SIG-M5 treated with dmso at 0.1 percent for 504 hours (cell line): ENCODE measurements at regions not wholly inside any gene's neighbourhood (a gene's known extent, or its start where the extent isn't known, plus 50 kb on each side); places are given as distances from the start of the nearest gene placed in this dataset.

Experiments used
- DNase-seq: peaks from one replicate; lab custom pipeline; 2025; ENCODE audit not compliant: unreplicated experiment; lab: John Stamatoyannopoulos, UW

DNA sequence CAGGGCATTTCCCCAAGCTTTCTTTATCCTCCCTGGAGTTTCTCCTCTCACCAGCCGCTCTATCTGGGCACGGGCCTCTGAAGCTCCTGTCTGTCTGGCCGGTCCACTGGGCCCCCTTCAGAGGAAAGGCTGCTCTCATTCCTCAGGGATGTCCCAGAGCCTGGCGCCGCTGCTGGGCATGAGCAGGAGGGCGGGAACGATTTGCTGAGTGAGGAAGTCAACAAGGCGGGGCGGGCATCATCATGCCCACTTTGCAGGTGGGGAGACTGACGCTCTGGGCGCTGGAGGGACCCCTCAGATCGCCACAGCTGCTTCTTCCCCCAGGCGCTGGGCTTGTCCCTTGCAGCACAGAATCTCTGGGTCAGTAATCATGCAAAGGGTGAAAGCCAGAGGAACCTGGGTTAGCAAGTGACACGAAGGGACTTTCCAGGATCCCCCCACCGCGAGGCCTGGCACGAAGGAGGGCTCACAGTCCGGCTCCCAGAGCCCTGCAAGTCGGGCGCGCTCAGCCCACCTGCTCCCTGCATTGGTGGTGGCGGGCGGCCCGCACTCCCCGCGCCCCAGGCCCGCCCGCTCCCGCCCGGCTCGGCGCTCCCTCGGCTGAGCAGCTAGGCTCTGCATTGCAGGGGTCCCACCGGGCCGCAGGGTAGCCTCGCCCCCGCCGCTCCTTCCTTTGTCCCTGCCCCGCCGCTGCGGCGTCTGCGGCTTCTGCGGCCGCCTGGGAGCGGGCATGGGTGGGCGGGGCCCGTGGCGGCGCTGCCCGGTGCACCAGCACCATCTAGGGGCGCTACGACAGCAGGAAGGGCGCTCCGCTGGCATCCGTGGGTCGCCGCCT is 157.8 kb downstream of the CYRIA start:
- DNase-seq, result no peak

DNA sequence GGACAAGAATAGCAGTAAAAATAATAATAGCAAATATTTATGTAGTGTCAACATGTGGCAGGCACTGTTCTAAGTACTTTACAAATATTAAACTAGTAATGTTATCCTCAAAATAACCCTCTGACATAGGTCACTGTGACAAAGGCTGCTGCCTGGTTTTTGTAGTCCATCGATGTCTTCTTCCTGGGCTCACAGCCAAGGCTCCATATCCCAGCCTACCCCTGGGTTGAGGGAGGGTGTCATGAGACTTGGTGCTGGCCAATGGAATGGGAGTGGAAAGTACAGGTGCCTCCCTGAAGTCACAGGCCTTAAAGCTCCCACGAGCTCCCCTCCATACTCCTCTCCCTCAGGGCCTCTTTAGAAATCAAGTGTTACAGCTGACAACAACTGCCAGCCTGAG is 159.3 kb downstream of the CYRIA start:
- no peak for DNase-seq

DNA sequence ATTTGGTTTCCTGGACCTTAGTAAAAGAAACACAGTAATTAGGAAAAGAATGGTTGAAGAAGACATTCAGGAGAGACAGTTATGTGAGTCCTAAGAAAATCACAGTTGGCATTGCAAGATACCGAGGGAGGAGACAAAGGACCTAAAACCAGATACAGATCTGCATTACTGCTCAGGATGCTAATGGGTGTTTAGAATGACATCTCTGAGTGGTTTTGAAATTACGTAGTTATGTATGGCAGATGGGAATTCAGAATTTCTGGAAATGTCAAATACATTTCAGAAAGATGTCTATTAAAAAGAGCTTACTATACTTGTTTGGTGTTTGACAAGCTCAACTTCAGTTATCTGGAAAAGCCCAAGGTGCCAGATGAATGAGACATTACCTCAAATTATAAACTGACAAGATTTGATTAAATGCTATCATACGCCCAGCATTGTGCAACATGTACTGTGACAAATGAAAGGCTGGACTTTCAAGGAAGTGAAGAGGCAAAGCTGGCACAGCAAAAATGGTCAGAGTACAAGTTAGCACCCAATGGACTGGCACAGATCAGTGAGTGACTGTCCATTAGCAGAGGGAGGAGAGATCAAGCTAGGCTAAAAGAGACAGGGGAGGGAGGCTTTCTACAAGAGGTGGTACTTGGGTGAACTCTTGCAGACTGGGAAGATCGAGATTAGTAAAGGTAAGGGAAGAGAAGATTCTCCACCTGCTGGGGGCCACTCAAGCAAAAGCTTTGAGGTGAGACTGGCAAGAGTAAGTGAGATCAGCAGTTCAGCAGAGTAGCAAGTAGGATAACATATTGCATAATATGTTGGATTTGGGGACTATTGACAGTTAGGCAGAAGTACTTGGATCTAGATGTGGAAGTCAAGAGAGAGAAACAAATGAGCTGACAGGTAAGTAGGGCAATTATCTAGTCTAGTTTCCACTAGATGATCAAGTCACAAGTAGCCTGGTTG is 168.9 kb downstream of the CYRIA start:
- DNase-seq, result no peak

DNA sequence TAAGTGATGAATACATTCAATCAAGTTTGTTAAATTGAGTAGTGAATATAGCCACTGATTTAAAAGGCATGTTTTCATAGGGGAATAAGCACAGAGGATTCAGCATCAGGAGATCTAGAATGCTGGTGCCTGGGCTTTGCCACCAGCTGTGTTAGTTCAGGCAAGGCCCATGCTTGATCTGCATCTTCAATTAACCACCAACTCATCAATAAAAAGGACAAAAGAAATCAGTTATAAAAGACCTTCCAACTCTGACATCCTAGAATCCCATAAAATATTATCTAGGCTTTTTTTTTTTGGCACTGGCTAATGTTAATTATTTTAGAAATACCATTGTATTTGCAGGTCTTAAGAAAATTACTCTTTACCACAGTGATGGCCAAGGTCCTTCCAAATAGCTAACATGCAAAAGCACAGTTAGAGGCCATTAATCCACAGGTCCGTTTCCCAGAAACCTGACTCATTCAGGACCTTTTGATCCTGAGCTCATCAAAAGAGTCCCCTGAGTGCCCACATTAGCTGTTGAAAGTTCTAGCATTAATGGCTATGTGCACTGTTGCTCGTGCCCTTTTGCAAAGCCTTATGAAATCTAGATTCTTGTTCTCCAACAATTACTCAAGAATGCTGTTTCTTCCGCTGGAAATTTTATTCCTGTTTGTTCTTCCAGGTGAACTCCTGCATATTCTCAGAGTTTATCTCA is 170.0 kb downstream of the CYRIA start:
- DNase-seq, result no peak

DNA sequence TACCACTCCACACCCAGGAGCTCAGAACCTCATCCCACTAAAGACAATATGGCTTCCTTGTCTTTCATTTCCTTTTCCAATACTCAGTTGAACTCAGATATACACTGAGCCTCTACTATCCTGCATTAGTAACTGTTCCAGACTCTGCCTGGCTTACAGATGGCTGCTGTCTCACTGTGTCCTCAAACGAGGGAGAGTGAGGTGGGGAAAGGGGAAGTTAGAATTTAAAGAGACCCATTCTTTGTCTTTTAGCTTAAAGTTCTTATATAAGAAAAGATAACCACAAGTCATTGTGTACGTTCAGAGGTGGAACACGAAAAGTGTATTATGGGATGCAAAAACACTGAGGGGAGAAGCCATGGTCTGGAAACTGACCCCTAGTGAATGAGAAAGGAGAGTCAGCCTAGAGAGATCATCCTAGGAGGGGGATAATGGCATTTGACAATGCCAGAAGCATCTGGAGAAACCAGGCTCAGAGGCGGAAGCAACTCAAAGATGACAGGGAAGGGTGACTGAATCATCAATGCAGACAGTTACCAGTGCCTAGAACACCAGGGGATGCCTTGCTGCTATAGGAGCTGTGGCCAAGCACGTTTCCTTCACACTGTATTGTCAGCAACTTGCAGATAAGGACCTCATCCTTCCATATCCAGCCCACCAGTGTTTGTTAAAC is 170.7 kb downstream of the CYRIA start:
- DNase-seq, result no peak

DNA sequence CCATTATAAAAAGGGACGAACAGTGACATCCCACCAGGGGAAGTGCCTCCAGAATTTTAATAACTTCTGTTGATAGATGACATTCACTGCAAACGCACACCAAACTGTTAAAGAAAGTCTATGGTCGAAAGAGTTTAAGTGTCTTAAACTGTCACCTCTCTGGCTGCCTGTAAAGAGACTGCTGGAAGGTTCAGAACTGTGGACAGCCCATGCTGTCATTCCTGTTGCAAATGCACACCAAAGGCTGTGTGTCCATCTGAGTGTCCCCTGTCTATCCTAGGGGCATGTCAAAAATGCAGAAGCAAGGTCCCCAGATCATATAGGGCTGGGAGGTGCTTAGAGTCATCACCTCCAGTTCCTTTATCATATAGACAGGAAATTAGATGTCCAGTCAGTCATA is 171.8 kb downstream of the CYRIA start:
- DNase-seq, result no peak

DNA sequence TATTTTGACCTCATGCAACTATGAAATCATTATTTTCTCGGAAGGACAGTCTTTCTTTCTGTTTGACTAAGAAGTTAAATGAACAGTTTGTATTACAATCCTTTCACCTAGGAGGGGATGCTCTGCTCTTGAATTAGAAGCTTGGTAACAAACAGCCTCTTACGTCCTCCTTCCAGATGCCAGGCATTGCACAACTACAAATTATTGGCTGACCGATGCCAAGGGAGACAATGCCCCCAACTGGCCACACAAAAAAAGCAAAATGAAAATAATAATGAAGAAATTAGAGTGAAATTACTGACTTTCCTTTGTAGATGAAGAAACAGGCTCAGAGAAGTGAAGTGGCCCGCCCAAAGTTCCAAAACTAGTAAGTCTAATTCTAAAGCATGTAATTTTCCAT is 177.9 kb downstream of the CYRIA start:
- DNase-seq, result peak; percentile 7

DNA sequence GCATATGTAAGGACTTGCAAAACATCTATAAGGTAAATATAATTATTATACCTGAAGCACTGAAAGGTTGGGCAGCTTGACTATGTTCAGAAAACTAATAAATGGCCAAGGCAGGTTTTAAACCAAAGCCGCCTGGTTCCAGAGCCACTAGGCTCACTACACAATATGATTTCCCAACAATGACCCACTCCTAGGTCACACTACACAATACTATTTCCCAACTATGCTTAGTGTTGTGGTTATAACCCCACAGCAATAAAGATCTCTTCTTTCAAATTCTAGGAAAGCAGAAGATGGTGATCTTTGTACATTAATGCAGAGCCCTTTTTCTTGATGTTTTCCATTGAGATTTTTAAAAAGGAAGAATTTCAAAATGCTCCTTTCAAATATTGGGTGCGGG is 180.4 kb downstream of the CYRIA start:
- DNase-seq, result no peak

DNA sequence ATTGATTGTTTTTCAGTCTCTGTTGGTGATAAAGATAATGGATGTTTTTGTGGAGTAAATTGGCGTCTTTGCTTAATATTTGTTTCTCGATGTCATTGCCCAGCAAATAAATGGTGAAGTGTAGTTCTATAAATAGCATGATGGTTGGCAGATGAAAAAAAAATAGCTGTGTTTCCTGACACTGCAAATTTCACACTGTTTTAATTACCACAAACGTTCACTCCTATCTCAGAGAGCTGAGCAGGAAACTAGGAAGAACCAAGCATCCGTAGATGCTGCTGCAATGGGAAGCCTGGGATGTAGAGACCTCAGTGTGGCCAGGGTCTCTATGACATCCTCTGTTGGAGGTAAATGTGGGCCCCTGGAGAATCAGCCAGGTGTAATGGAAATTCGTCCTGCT is 183.2 kb downstream of the CYRIA start:
- no peak for DNase-seq

DNA sequence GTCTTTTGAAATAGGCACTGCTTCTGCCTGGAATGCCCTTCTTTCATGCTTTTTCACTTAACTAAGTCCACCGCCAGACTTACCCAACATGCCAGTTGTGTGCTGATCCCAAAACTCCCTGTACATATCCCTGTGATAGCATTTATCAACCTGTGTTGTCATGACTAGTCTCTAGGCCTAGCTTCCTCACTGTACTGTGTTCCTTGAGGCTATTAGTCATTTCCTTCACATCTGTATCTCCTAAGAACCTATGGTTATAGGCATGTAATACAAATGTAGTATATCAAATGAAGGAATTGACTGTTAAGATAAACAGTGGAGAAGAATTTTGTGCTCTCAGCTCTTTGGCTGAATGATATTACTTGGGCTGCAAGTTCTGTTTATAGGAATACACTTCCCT is 184.3 kb downstream of the CYRIA start:
- no peak for DNase-seq

DNA sequence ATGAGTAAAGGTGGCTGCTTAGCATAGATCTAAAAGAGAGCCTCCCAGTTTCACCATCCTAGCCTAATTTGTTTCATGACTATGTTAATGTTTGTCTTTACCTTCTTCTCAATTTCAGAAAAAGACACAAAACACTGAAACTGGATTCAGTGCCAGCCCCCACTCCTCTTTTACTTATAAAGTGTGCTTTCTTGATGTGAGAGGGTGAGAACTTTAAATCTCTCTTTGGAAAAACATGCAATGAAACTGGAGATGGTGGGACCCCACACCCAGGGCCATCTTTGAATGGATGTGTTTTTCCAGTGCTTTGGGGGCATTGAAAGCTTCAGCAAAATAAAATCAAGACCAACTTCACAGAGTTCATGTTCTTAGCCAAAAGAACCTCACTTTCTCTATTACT is 185.9 kb downstream of the CYRIA start:
- DNase-seq, result no peak

DNA sequence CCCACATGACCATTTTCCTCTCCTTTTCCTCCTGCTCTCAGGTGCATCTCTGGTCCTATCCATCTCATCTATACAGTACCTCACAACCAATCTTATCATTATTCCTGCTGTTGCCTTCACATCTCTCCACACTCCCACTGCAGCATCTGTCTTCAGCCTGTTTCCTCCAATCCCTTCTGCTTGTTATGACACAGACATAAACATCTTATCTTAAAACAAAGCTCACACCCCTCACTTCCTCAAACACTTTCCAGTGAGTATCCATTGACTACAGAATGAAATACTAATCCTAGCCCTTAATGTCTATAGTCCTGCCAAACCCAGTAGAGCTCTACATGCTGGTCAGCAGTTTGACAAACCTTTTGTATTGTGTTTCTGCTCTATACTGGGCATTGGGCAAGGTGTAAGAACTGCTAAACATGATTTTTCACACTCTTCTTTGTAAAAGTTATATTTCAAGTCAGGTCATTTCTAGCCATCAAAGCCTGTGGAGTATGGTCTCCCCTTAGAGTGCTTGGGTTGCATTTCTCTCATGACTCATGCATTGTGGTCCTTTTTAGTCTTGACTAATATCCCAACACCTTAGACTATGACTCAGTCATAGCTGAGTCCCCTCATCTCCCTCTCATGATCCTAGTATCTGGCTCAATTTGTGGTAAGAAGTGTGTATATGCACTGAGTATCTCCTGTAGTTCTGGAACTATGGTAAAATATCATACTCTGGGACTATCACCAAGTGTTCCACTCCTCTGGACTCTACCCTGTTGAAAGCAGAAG is 187.0 kb downstream of the CYRIA start:
- DNase-seq, result no peak

DNA sequence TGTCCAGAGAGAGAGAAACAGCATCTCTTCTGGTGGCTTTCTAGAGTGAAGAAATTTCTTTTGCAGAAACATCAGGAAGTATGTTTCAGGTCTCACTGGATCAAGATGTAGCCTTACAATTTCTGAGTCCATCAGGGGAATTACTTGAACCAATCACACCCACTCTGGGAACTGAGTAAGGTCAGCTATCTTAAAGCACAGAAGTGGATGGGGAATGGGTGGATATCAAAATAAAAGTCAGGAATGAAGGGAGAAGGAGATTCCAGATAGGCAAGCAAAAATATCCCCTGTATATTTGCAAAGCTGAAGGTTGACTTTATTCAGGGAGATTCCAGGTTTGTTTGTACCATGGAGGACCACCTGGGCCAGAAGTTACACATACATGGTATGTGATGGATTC is 188.0 kb downstream of the CYRIA start:
- DNase-seq, result no peak

DNA sequence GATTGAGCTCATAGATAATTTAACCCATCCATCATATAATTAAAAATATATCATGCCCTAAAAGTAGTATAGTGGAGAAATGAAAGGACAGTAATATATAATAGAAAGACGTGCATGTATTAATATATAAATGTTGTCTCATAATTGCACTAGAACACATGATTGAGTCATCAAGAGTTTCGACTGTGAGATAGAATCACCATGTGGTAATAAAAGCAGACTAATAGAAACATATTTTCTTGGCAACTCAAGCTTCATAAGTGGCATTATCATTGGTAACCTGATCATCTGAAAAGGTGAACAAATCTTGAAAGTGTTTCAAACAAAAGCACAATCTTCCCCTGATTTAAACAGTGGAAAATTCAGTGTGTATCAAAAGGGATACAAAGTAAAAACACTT is 188.8 kb downstream of the CYRIA start:
- DNase-seq, result no peak

DNA sequence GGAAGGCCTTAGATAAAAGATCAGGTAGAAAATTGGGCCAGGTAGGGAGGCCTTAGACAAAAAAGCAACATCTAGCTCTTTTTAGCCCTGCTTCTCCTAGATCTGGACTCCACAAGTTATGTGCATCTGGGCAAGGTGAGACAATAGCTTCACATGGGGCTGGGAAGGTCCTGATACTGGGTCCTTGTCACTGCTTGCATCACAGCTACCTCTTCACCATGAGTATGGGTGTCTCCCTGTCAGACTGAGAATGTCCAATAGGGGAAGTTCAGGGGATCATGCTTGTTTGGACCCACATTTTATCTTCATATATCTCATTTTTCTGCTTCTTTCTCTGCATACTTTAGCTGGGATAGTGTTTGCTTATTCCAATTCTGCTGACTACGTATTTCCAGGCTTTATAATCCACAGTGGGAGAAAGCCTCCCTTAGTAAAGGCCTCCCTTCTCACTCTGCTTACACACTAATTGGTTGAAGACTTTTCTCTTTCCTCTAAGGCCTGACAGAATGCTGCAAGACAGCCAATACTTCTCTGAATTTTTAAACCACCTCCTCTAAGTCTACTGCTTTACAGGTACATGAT is 189.6 kb downstream of the CYRIA start:
- DNase-seq, result no peak

DNA sequence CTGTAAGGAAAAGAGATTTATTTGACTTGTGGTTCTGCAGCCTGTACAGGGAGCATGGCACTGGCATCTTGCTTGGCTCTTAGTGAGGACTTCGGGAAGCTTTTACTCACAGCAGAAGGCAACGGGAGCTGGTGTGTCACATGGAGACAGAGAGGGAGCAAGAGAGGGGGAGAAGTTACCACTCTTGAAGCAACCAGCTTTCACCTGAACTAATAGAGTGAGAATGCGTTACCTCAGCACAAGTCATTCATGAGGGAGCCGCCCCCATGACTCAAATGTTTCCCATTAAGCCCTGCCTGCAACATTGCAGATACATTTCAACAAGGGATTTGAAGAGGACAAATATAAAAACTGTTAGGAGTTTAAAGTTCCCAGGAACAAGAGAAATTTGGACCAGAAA is 190.0 kb downstream of the CYRIA start:
- DNase-seq, result no peak

DNA sequence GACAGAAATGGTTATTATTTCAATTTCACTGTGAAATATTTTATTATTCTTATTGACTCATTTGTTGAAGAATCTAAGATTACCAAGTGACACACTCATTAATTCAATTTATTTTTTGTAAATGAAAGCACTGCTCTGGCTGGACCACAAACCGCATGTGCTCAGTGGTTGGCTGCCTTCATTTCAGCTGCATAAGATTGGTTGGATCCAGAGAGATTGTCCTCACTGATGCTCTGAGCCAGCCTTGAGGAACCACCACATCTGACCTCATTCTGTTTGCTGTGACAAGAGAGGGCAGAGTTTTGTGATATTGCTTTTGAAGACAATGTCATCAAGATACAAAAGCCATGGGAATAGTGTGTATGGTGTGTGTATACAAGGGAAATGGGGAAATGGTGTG is 192.1 kb downstream of the CYRIA start:
- DNase-seq, result no peak

DNA sequence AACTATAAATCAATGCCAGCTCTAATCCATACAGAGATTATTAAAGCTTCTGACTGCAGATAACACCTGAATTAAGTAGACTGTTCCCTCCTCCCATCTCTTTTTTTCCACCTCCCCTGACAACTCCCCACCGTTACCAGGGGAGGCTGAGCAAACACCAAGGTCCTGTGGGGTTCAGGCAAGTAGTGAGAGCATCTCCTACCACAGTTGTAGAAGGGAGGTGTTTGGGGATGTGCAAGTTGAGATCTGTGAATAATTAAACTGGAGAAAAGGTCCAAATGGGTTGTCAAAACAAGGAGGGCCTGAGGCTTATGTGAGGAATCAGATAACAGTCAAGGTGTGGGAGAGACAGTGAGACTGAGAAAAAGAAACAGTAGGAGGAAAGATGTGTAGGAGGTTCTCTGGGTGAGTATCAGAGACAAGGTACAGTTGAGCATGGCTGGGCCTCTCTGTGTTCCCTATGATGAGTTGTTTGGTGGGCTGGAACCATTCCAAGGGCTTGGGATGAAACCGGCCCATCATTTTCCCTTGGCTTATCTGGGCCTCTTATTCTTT is 194.6 kb downstream of the CYRIA start:
- no peak for DNase-seq

DNA sequence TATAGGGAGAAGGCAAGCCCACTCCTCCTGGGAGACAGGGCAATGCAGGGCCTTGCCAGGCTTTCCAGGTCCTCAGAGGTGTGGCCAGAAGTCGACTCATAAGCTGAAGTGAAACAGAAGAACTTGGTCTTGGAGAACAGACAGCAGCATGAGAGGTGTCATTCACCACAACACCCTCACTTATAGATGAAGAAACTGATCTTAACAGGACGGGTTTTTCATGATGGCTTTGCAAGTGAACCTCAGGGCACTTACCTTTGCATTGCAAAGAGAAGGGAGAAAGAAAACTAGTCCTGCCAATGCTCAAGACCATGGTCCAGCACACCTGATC is 198.8 kb downstream of the CYRIA start:
- no peak for DNase-seq
